GM12878 (cell line): ENCODE measurements at regions not wholly inside any gene's neighbourhood (a gene's known extent, or its start where the extent isn't known, plus 50 kb on each side); places are given as distances from the start of the nearest gene placed in this dataset. TPM values are rescaled to one million over a fixed set of nuclear protein-coding genes. Genes with fewer than 3 reads are reported as not detected.

Experiments used
- ATAC-seq: fragments of 200-7000 bp; cut with Tn5 transposase; 3 replicates; pipeline ENCODE4 v1.9.1; 2020; ENCODE audit warnings: mild to moderate bottlenecking, moderate library complexity
- BruUV-seq: library from RNA; stranded (reverse); fragments of 400-500 nt; replicated peaks from 2 replicates; lab custom pipeline; 2021; lab: Mats Ljungman, UMichigan
- CTCF ChIA-PET: fragments of 300-600 bp; sonication (Branson Sonifier 250); formaldehyde crosslinking; extraction: SDS; loops from one replicate; lab custom pipeline; 2021; ENCODE audit warnings: inconsistent platforms; lab: Yijun Ruan, JAX
- POLR2A ChIA-PET: fragments of 350-600 bp; formaldehyde crosslinking; extraction: SDS; loops from one replicate; lab custom pipeline; 2021; ENCODE audit warnings: inconsistent platforms; lab: Charles Lee
- RAD21 ChIA-PET: fragments of 300-600 bp; sonication (Branson Sonifier 250); formaldehyde crosslinking; loops from one replicate; lab custom pipeline; 2023; ENCODE audit warnings: antibody characterized with exemption; ENCODE audit not compliant: unreplicated experiment; lab: Charles Lee
- SMC1A ChIA-PET: fragments of 300-600 bp; sonication (Branson Sonifier 250); formaldehyde crosslinking; loops from one replicate; lab custom pipeline; 2023; ENCODE audit not compliant: unreplicated experiment, uncharacterized antibody; lab: Charles Lee
- DNase-seq: peaks from one replicate; pipeline ENCODE4 v3.0.0-alpha.2; 2011; ENCODE audit warnings: low read depth, low spot score
- FAIRE-seq: peaks from 3 replicates; lab custom pipeline; 2011; peaks lifted over from hg19 to GRCh38; lab: Jason Lieb, UNC
- H2AFZ ChIP-seq: 2 replicates; pipeline ENCODE4 v1.6.0; 2011; ENCODE audit warnings: low read depth, low read length, control low read depth; ENCODE audit not compliant: control insufficient read depth
- H3K27ac ChIP-seq: 2 replicates; pipeline ENCODE4 v1.5.1; 2011; ENCODE audit warnings: control low read depth; ENCODE audit not compliant: control insufficient read depth, insufficient read depth
- H3K27me3 ChIP-seq, 2 experiments: replicated peaks in 1 of 2; 2 replicates each; pipeline versions ENCODE4 v1.6.0 to v1.6.1; 2011; ENCODE audit warnings: low read length in 1 of 2; ENCODE audit not compliant: control insufficient read depth in 2 of 2, insufficient read depth in 2 of 2
- H3K36me3 ChIP-seq, 2 experiments: 2 replicates each; pipeline ENCODE4 v1.5.1; 2011; ENCODE audit warnings: low read length in 1 of 2; ENCODE audit not compliant: control insufficient read depth in 2 of 2, insufficient read depth in 2 of 2
- H3K4me1 ChIP-seq: 2 replicates; pipeline ENCODE4 v1.6.1; 2011; ENCODE audit warnings: mild to moderate bottlenecking, low read length, moderate library complexity, mixed read lengths; ENCODE audit not compliant: control insufficient read depth, insufficient read depth
- H3K4me2 ChIP-seq: 2 replicates; pipeline ENCODE4 v1.6.0; 2011; ENCODE audit warnings: control low read depth; ENCODE audit not compliant: control insufficient read depth, insufficient read depth
- H3K4me3 ChIP-seq: fragments of 200-600 bp; sonication (generic); 2 replicates; pipeline ENCODE4 v1.5.1; 2016
- H3K79me2 ChIP-seq: 2 replicates; pipeline ENCODE4 v1.6.0; 2011; ENCODE audit warnings: low read length; ENCODE audit not compliant: control insufficient read depth, insufficient read depth
- H3K9ac ChIP-seq: 2 replicates; pipeline ENCODE4 v1.8.0; 2011; ENCODE audit warnings: low read length, control low read depth, mixed read lengths; ENCODE audit not compliant: control insufficient read depth, insufficient read depth
- H3K9me3 ChIP-seq: replicated peaks from 3 replicates; pipeline ENCODE4 v1.5.1; 2011; ENCODE audit warnings: mild to moderate bottlenecking, low read length; ENCODE audit not compliant: control insufficient read depth, insufficient read depth
- H4K20me1 ChIP-seq: 2 replicates; pipeline ENCODE4 v1.6.0; 2011; ENCODE audit not compliant: control insufficient read depth, insufficient read depth
- BMI1 ChIP-seq: fragments of 450-650 bp; IDR thresholded peaks from 2 replicates; pipeline ENCODE4 v1.6.1; 2016; ENCODE audit warnings: mild to moderate bottlenecking, moderate library complexity, borderline replicate concordance
- POLR2AphosphoS5 ChIP-seq: IDR thresholded peaks from 2 replicates; pipeline ENCODE4 v1.6.1; 2011; ENCODE audit warnings: mild to moderate bottlenecking, low read length, inconsistent platforms
- SMAD1 ChIP-seq: fragments of 450-650 bp; IDR thresholded peaks from 2 replicates; pipeline ENCODE4 v1.6.1; 2018; ENCODE audit warnings: mild to moderate bottlenecking, low read depth; ENCODE audit not compliant: partially characterized antibody
- SPI1 ChIP-seq: IDR thresholded peaks from 2 replicates; pipeline ENCODE4 v1.6.1; 2011; ENCODE audit warnings: low read depth, mild to moderate bottlenecking, low read length, moderate library complexity, borderline replicate concordance; ENCODE audit not compliant: insufficient read depth
- WGBS: methylation state at CpG from one replicate; pipeline ENCODE4 v1.1.6; 2016; ENCODE audit warnings: low lambda C conversion rate; ENCODE audit not compliant: insufficient replicate concordance, insufficient coverage; ENCODE audit errors: missing lambda C conversion rate; 5-methylcytosine and 5-hydroxymethylcytosine counted together
- in situ Hi-C: fragments of 300-500 bp; cut with MboI; formaldehyde crosslinking; loops from 9 replicates; pipeline ENCODE4 v1.14.3; 2018; ENCODE audit warnings: mixed read lengths
- intact Hi-C: fragments of 100-400 bp; cut with micrococcal nuclease; formaldehyde crosslinking; loops from one replicate; pipeline ENCODE4 v1.14.2; 2022; ENCODE audit not compliant: unreplicated experiment
- small RNA-seq: library from RNA; depleted of rRNA; stranded (forward); fragments of <200 nt; gene quantifications from one replicate; pipeline ENCODE3, GENCODE V24; 2014
- TF ChIP-seq, protein P1 (sequence below): fragments of 450-650 bp; IDR thresholded peaks from 2 replicates; pipeline ENCODE4 v1.6.1; 2017; ENCODE audit warnings: low read depth, mild to moderate bottlenecking, moderate library complexity

GRCh38 chr21:23215261-23215660, 2217.1 kb downstream of the NCAM2 start:
- no peak overlapping the region for H3K4me2 ChIP-seq
- CTCF ChIA-PET = no interaction called here

More at GRCh38 chr21:23215261-23215660, 2217.1 kb downstream of the NCAM2 start:
- Histone ChIP-seq H3K27ac (no peak overlapping the region), H4K20me1 (no peaks in the 10 kb centered on the region), H3K36me3 (no peaks in the 10 kb centered on the region), H3K4me1 (no peaks in the 10 kb centered on the region), H2AFZ (no peak overlapping the region), H3K27me3 (no peaks in the 10 kb centered on the region), H3K9ac (no peak overlapping the region), H3K9me3 (no peaks in the 10 kb centered on the region; the same call in 2 of the 3 replicates), H3K4me3 (no peak overlapping the region), H3K79me2 (no peaks in the 10 kb centered on the region)
- FAIRE-seq (no peak), ATAC-seq (no peak), DNase-seq (no peak)
- in situ Hi-C loops = no loop called here
- SMC1A ChIA-PET = no interaction called here
- WGBS = 0% methylated on average over 1 of the region's 1 CpG
- RAD21 ChIA-PET = no interaction called here
- BruUV-seq = no TSS peak
- POLR2A ChIA-PET = no interaction called here
- TF ChIP-seq POLR2AphosphoS5 (no peak), BMI1 (no peak), SMAD1 (no peak), SPI1 (no peak)
- TF ChIP-seq, protein P1, sequence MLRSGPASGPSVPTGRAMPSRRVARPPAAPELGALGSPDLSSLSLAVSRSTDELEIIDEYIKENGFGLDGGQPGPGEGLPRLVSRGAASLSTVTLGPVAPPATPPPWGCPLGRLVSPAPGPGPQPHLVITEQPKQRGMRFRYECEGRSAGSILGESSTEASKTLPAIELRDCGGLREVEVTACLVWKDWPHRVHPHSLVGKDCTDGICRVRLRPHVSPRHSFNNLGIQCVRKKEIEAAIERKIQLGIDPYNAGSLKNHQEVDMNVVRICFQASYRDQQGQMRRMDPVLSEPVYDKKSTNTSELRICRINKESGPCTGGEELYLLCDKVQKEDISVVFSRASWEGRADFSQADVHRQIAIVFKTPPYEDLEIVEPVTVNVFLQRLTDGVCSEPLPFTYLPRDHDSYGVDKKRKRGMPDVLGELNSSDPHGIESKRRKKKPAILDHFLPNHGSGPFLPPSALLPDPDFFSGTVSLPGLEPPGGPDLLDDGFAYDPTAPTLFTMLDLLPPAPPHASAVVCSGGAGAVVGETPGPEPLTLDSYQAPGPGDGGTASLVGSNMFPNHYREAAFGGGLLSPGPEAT = no peak
- intact Hi-C loops = no loop called here

Small RNAs in the stretch of these regions (small RNA-seq; reads per million reads assigned to genes)
- not detected for gene AP001340.1
- gene RF00019 = not detected
- gene RN7SKP236 = not detected
- not detected for gene RNA5SP489
- gene RNU2-55P = not detected
